ENCODE measurements at regions not wholly inside any gene's neighbourhood (a gene's known extent, or its start where the extent isn't known, plus 50 kb on each side); places are given as distances from the start of the nearest gene placed in this dataset.

GRCh38 chr15:69718916-69719315, 266.3 kb downstream of the RPLP1 start:
- DNase-seq = no peak

- DNase-seq = peak; percentile 14
Measured at GRCh38 chr15:69719527-69720240, 267.1 kb downstream of the RPLP1 start.

GRCh38 chr15:69720536-69720935, 267.9 kb downstream of the RPLP1 start:
- no peak for DNase-seq

- DNase-seq = no peak
Measured at GRCh38 chr15:69722924-69723323, 270.3 kb downstream of the RPLP1 start.

- no peak for DNase-seq
Measured at GRCh38 chr15:69723404-69724096, 270.9 kb downstream of the RPLP1 start.

- DNase-seq = no peak
Measured at GRCh38 chr15:69724333-69724732, 271.7 kb downstream of the RPLP1 start.

- no peak for DNase-seq
Measured at GRCh38 chr15:69725275-69725674, 272.7 kb downstream of the RPLP1 start.

- DNase-seq = no peak
Measured at GRCh38 chr15:69725957-69726356, 273.3 kb downstream of the RPLP1 start.

GRCh38 chr15:69727121-69727924, 274.7 kb downstream of the RPLP1 start:
- DNase-seq = no peak

- DNase-seq = no peak
Measured at GRCh38 chr15:69729167-69729748, 276.6 kb downstream of the RPLP1 start.

- no peak for DNase-seq
Measured at GRCh38 chr15:69730281-69731080, 277.9 kb downstream of the RPLP1 start.

GRCh38 chr15:69731081-69731330, 278.4 kb downstream of the RPLP1 start:
- no peak for DNase-seq

GRCh38 chr15:69731581-69731980, 279.0 kb downstream of the RPLP1 start:
- DNase-seq = no peak

GRCh38 chr15:69732133-69732532, 279.5 kb downstream of the RPLP1 start:
- DNase-seq = no peak

- DNase-seq = peak; percentile 72
Measured at GRCh38 chr15:69734699-69735098, 282.1 kb downstream of the RPLP1 start.

- DNase-seq = peak; percentile 87
Measured at GRCh38 chr15:69735121-69735520, 282.5 kb downstream of the RPLP1 start.

- no peak for DNase-seq
Measured at GRCh38 chr15:69736161-69736560, 283.5 kb downstream of the RPLP1 start.

GRCh38 chr15:69737916-69738315, 285.3 kb downstream of the RPLP1 start:
- no peak for DNase-seq

GRCh38 chr15:69740684-69741083, 288.1 kb downstream of the RPLP1 start:
- DNase-seq = no peak

GRCh38 chr15:69742361-69742760, 289.7 kb downstream of the RPLP1 start:
- DNase-seq = peak; percentile 41

- DNase-seq = peak; percentile 17
Measured at GRCh38 chr15:69743091-69743490, 290.5 kb downstream of the RPLP1 start.

GRCh38 chr15:69744391-69745162, 292.0 kb downstream of the RPLP1 start:
- no peak for DNase-seq
